IMR-90 (cell line): ENCODE measurements at regions not wholly inside any gene's neighbourhood (a gene's known extent, or its start where the extent isn't known, plus 50 kb on each side); places are given as distances from the start of the nearest gene placed in this dataset.

ENCODE experiments used
- ATAC-seq: fragments of 200-7000 bp; cut with Tn5 transposase; 2 replicates; pipeline ENCODE4 v1.9.1; 2020; ENCODE audit warnings: low read depth, mild to moderate bottlenecking, moderate library complexity
- BruUV-seq: library from RNA; stranded (reverse); fragments of 400-500 nt; replicated peaks from 2 replicates; lab custom pipeline; 2021; lab: Mats Ljungman, UMichigan
- CTCF ChIA-PET: fragments of 300-600 bp; formaldehyde crosslinking; extraction: SDS; loops from one replicate; lab custom pipeline; 2021; ENCODE audit warnings: antibody characterized with exemption; lab: Yijun Ruan, JAX
- POLR2A ChIA-PET: fragments of 300-600 bp; sonication (Branson Sonifier 250); formaldehyde crosslinking; loops from one replicate; lab custom pipeline; 2022; ENCODE audit warnings: antibody characterized with exemption; ENCODE audit not compliant: unreplicated experiment; lab: Charles Lee
- DNase-seq: peaks from one replicate; pipeline ENCODE4 v3.0.0; 2013
- H2AFZ ChIP-seq: replicated peaks from 2 replicates; pipeline ENCODE3; 2013; ENCODE audit warnings: low read length, mild to moderate bottlenecking; ENCODE audit not compliant: poor library complexity
- H2AK5ac ChIP-seq: 2 replicates; pipeline ENCODE4 v1.6.1; 2013; ENCODE audit warnings: low read depth, low read length, inconsistent platforms
- H2AK9ac ChIP-seq: replicated peaks from 2 replicates; pipeline ENCODE3; 2013; ENCODE audit warnings: mild to moderate bottlenecking, low read depth, low read length, moderate library complexity; ENCODE audit not compliant: poor library complexity
- H2BK120ac ChIP-seq: 2 replicates; pipeline ENCODE4 v1.6.1; 2013; ENCODE audit warnings: low read depth, low read length, inconsistent platforms
- H2BK15ac ChIP-seq: 3 replicates; pipeline ENCODE4 v1.6.1; 2013; ENCODE audit warnings: low read depth, low read length, inconsistent platforms
- H2BK20ac ChIP-seq: 2 replicates; pipeline ENCODE4 v1.6.1; 2013; ENCODE audit warnings: low read depth, mild to moderate bottlenecking, inconsistent platforms, low read length, moderate library complexity
- H2BK5ac ChIP-seq: 2 replicates; pipeline ENCODE4 v1.6.1; 2013; ENCODE audit warnings: mild to moderate bottlenecking, low read depth, low read length, inconsistent platforms; ENCODE audit not compliant: poor library complexity, severe bottlenecking
- H3K14ac ChIP-seq: replicated peaks from 2 replicates; pipeline ENCODE4 v1.6.1; 2013; ENCODE audit warnings: low read depth, low read length, inconsistent platforms
- H3K18ac ChIP-seq: 2 replicates; pipeline ENCODE4 v1.6.1; 2013; ENCODE audit warnings: low read depth, low read length, control low read depth
- H3K23ac ChIP-seq: 2 replicates; pipeline ENCODE4 v1.6.1; 2013; ENCODE audit warnings: low read depth, low read length, inconsistent platforms
- H3K27ac ChIP-seq: 2 replicates; pipeline ENCODE4 v1.5.1; 2013; ENCODE audit warnings: mild to moderate bottlenecking, control low read depth, low read length; ENCODE audit not compliant: insufficient read depth
- H3K27me3 ChIP-seq: 2 replicates; pipeline ENCODE4 v1.6.1; 2013; ENCODE audit warnings: low read length; ENCODE audit not compliant: control insufficient read depth, insufficient read depth
- H3K36me3 ChIP-seq: 2 replicates; pipeline ENCODE4 v1.6.1; 2013; ENCODE audit warnings: low read length, mixed read lengths; ENCODE audit not compliant: control insufficient read depth, insufficient read depth
- H3K4ac ChIP-seq: 2 replicates; pipeline ENCODE4 v1.6.1; 2013; ENCODE audit warnings: low read depth, low read length, inconsistent platforms
- H3K4me1 ChIP-seq: 2 replicates; pipeline ENCODE4 v1.6.1; 2013; ENCODE audit warnings: low read length, mixed read lengths; ENCODE audit not compliant: control insufficient read depth, insufficient read depth
- H3K4me2 ChIP-seq: 2 replicates; pipeline ENCODE4 v1.6.1; 2013; ENCODE audit warnings: low read depth, mild to moderate bottlenecking, control low read depth, low read length, moderate library complexity
- H3K4me3 ChIP-seq: 2 replicates; pipeline ENCODE4 v1.5.1; 2013; ENCODE audit warnings: low read depth, mild to moderate bottlenecking, control low read depth, low read length, moderate library complexity; ENCODE audit not compliant: insufficient read depth
- H3K56ac ChIP-seq: 2 replicates; pipeline ENCODE4 v1.6.1; 2013; ENCODE audit warnings: low read length, inconsistent platforms; ENCODE audit not compliant: insufficient read depth; ENCODE audit errors: extremely low read depth
- H3K79me1 ChIP-seq, 2 experiments: 2 replicates each; pipeline ENCODE4 v1.6.1; 2013; ENCODE audit warnings: low read length in 2 of 2, inconsistent platforms in 1 of 2, low read depth in 1 of 2
- H3K9ac ChIP-seq: 2 replicates; pipeline ENCODE4 v1.6.1; 2013; ENCODE audit warnings: low read depth, low read length, control low read depth
- H3K9me1 ChIP-seq: 2 replicates; pipeline ENCODE4 v1.6.1; 2013; ENCODE audit warnings: low read length, inconsistent platforms; ENCODE audit not compliant: insufficient read depth
- H3K9me3 ChIP-seq: 2 replicates; pipeline ENCODE4 v1.6.1; 2013; ENCODE audit warnings: low read length; ENCODE audit not compliant: control insufficient read depth, insufficient read depth
- H4K20me1 ChIP-seq: 2 replicates; pipeline ENCODE4 v1.6.1; 2013; ENCODE audit warnings: low read length, inconsistent platforms; ENCODE audit not compliant: insufficient read depth
- H4K5ac ChIP-seq: 2 replicates; pipeline ENCODE4 v1.6.1; 2013; ENCODE audit warnings: mild to moderate bottlenecking, low read depth, low read length, control low read depth
- H4K8ac ChIP-seq, 2 experiments: 2 replicates each; pipeline ENCODE4 v1.6.1; 2013; ENCODE audit warnings: low read depth in 2 of 2, low read length in 2 of 2, control low read depth in 1 of 2, inconsistent platforms in 1 of 2
- H4K91ac ChIP-seq: 2 replicates; pipeline ENCODE4 v1.6.1; 2013; ENCODE audit warnings: low read depth, low read length, inconsistent platforms; ENCODE audit not compliant: insufficient read depth
- BHLHE40 ChIP-seq: fragments of 150-350 bp; IDR thresholded peaks from 2 replicates; pipeline ENCODE4 v1.6.1; 2016; ENCODE audit warnings: mild to moderate bottlenecking, low read depth, low read length
- CHD1 ChIP-seq: IDR thresholded peaks from 2 replicates; pipeline ENCODE4 v1.6.1; 2012; ENCODE audit warnings: low read depth, low read length, improper control_type of control experiment
- ELK1 ChIP-seq: fragments of 150-350 bp; IDR thresholded peaks from 2 replicates; pipeline ENCODE4 v1.6.1; 2016; ENCODE audit warnings: low read depth, mild to moderate bottlenecking, low read length, moderate library complexity, borderline replicate concordance
- MAFK ChIP-seq: IDR thresholded peaks from 2 replicates; pipeline ENCODE4 v1.6.1; 2012; ENCODE audit warnings: low read depth, low read length, improper control_type of control experiment
- MXI1 ChIP-seq: IDR thresholded peaks from 2 replicates; pipeline ENCODE4 v1.6.1; 2012; ENCODE audit warnings: low read depth, mild to moderate bottlenecking, low read length, moderate library complexity, borderline replicate concordance
- NFE2L2 ChIP-seq: fragments of 150-350 bp; IDR thresholded peaks from 2 replicates; pipeline ENCODE4 v1.6.1; 2016; ENCODE audit warnings: low read depth, mild to moderate bottlenecking, low read length
- POLR2A ChIP-seq: IDR thresholded peaks from 2 replicates; pipeline ENCODE4 v1.6.1; 2012; ENCODE audit warnings: mild to moderate bottlenecking, low read depth, low read length
- SMC3 ChIP-seq: fragments of 150-350 bp; IDR thresholded peaks from 2 replicates; pipeline ENCODE4 v1.6.1; 2016; ENCODE audit warnings: low read depth, mild to moderate bottlenecking, antibody characterized with exemption, low read length, moderate library complexity
- USF2 ChIP-seq: fragments of 150-350 bp; IDR thresholded peaks from 2 replicates; pipeline ENCODE4 v1.6.1; 2017; ENCODE audit warnings: mild to moderate bottlenecking, antibody characterized with exemption, low read length, low read depth
- WGBS, 2 experiments: methylation state at CpG; one replicate each; pipeline versions ENCODE4 v1.1.5 to v1.1.7; 2013; ENCODE audit warnings: missing lambda C conversion rate in 2 of 2; ENCODE audit not compliant: insufficient read length in 1 of 2; ENCODE audit errors: extremely low coverage in 2 of 2; 5-methylcytosine and 5-hydroxymethylcytosine counted together
- dilution Hi-C: fragments of 300-500 bp; cut with HindIII; formaldehyde crosslinking; loops from one replicate; pipeline ENCODE4 v1.14.3; 2018; ENCODE audit warnings: low sequenced_read_pairs; ENCODE audit not compliant: unreplicated experiment
- in situ Hi-C: fragments of 300-500 bp; cut with MboI; formaldehyde crosslinking; loops from 3 replicates; pipeline ENCODE4 v1.14.3; 2019; ENCODE audit warnings: low sequenced_read_pairs, inconsistent platforms, mixed read lengths
- intact Hi-C: fragments of 100-400 bp; cut with micrococcal nuclease; formaldehyde crosslinking; loops from 2 replicates; pipeline ENCODE4 v1.10.0; 2022
- TF ChIP-seq, protein P1 (sequence below): conservative IDR thresholded peaks from 2 replicates; pipeline ENCODE4 v1.5.1; 2012; ENCODE audit warnings: mild to moderate bottlenecking, low read depth, low read length, improper control_type of control experiment

DNA sequence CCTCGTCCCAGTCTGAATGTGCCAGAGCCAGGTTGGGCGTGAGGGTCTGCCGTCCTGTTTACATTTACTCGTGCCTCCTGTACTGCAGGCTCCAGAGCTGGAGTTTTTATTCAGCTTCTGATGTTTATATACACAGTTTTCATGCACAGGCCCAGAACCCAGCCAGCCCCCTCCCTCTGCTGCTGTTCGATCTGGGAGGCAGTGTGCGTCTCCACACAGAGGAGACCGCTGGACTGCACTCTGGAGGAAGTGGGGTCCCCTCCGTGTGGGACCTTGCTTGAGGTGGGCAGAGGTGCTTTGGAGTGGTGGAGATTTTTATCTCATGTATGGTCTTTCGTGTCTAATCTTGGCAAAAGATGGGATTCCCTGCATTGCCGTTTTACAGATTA lies 90.6 kb downstream of the GLI2 start:
- DNase-seq = no peak

More for the DNA sequence above, 90.6 kb downstream of the GLI2 start:
- BruUV-seq = no TSS peak
- Histone ChIP-seq H4K5ac (0 out of 2 replicates have a peak overlapping the region, but pooled peaks have one; percentile 6), H3K4me2 (peak overlapping the region; percentile 82), H3K27ac (peak overlapping the region; percentile 63), H2BK120ac (peak overlapping the region; percentile 64), H2AFZ (no peak overlapping the region), H3K23ac (peak overlapping the region; percentile 80), H4K91ac (peak overlapping the region; percentile 74), H3K9me1 (peaks cover 44% of the 10 kb centered on the region), H3K27me3 (no peaks in the 10 kb centered on the region), H2AK9ac (peak overlapping the region; percentile 79), H3K18ac (peak overlapping the region; percentile 15), H3K4me1 (peaks cover 31% of the 10 kb centered on the region), H3K36me3 (peaks cover 6% of the 10 kb centered on the region), H2BK15ac (peak overlapping the region; percentile 60; the same call in 1 of the 3 replicates), H3K79me1 (peaks cover 53 to 98% of the 10 kb centered on the region in 2 experiments), H4K8ac (peak overlapping the region; percentile 35 to 59; a peak in 2 of 4 replicates), H3K9me3 (no peaks in the 10 kb centered on the region), H3K9ac (no peak overlapping the region), H2BK20ac (peak overlapping the region; percentile 41; the same call in 1 of the 2 replicates), H2BK5ac (peak overlapping the region; percentile 63), H2AK5ac (peak overlapping the region; percentile 73; the same call in 1 of the 2 replicates), H3K4me3 (no peak overlapping the region), H3K56ac (peak overlapping the region; percentile 18; the same call in 1 of the 2 replicates), H3K14ac (peak overlapping the region; percentile 51), H3K4ac (peak overlapping the region; percentile 86), H4K20me1 (peaks cover 72% of the 10 kb centered on the region)
- CTCF ChIA-PET = interaction anchor here (1.0 kb wide), 1 partner anchor 90 kb away, joined by 4 read pairs; no protein-coding TSS in a partner anchor
- TF ChIP-seq MXI1 = no peak
- TF ChIP-seq, protein P1, sequence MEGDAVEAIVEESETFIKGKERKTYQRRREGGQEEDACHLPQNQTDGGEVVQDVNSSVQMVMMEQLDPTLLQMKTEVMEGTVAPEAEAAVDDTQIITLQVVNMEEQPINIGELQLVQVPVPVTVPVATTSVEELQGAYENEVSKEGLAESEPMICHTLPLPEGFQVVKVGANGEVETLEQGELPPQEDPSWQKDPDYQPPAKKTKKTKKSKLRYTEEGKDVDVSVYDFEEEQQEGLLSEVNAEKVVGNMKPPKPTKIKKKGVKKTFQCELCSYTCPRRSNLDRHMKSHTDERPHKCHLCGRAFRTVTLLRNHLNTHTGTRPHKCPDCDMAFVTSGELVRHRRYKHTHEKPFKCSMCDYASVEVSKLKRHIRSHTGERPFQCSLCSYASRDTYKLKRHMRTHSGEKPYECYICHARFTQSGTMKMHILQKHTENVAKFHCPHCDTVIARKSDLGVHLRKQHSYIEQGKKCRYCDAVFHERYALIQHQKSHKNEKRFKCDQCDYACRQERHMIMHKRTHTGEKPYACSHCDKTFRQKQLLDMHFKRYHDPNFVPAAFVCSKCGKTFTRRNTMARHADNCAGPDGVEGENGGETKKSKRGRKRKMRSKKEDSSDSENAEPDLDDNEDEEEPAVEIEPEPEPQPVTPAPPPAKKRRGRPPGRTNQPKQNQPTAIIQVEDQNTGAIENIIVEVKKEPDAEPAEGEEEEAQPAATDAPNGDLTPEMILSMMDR = no peak
- no peak for TF ChIP-seq CHD1
- TF ChIP-seq BHLHE40 = no peak
- no peak for TF ChIP-seq POLR2A
- no peak for TF ChIP-seq SMC3
- no peak for TF ChIP-seq NFE2L2
- no peak for TF ChIP-seq USF2
- no peak for TF ChIP-seq MAFK
- no peak for TF ChIP-seq ELK1
- intact Hi-C loops = loop anchor here (5.0 to 10.0 kb wide), 2 partner anchors 111 to 131 kb away; no protein-coding TSS in a partner anchor
- POLR2A ChIA-PET = interaction anchor here (0.8 kb wide), 1 partner anchor 89 kb away, joined by 4 read pairs; no protein-coding TSS in a partner anchor
- WGBS, 2 experiments = 23% methylated on average over 3 of the region's 10 CpGs; no CpG with 5 or more reads in 1 of the 2 experiments
- dilution Hi-C loops = no loop called here
- peak; percentile 77 for ATAC-seq
- in situ Hi-C loops = no loop called here
